ENCODE measurements at regions not wholly inside any gene's neighbourhood (a gene's known extent, or its start where the extent isn't known, plus 50 kb on each side); places are given as distances from the start of the nearest gene placed in this dataset.

- Mint-ChIP-seq H3K4me1 (no peaks in the 10 kb centered on the region), H3K36me3 (no peaks in the 10 kb centered on the region), H3K4me3 (no peak overlapping the region), H3K27ac (no peak overlapping the region), H3K27me3 (no peaks in the 10 kb centered on the region), H3K9me3 (peaks cover 0 to 3% (median 0%) of the 10 kb centered on the region in 7 donors)
- DNase-seq (no peak), ATAC-seq (ENCODE audit: low read depth in 2 of 2) (no peak)
- H3K4me1 ChIP-seq (ENCODE audit: control insufficient read depth, insufficient read depth, low read length, poor library complexity, severe bottlenecking), result no peaks in the 10 kb centered on the region
- H3K27me3 ChIP-seq (ENCODE audit: control insufficient read depth, insufficient read depth, low read length), result no peaks in the 10 kb centered on the region
- no peaks in the 10 kb centered on the region for H3K36me3 ChIP-seq (ENCODE audit: control insufficient read depth, insufficient read depth, low read length)
- H3K27ac ChIP-seq (ENCODE audit: insufficient read depth, low read length, poor library complexity, severe bottlenecking), result no peak overlapping the region
- no peak overlapping the region for H3K4me3 ChIP-seq (ENCODE audit: low read depth, low read length)
- no peaks in the 10 kb centered on the region for H3K9me3 ChIP-seq (ENCODE audit: control insufficient read depth in 2 of 2, low read length in 2 of 2)
Observed at GRCh38 chr9:85215416-85215815, 526.3 kb downstream of the AGTPBP1 start.

- ATAC-seq (ENCODE audit: low read depth in 2 of 2) (no peak), DNase-seq (no peak)
- Mint-ChIP-seq H3K4me1 (no peaks in the 10 kb centered on the region), H3K9me3 (peaks cover 0 to 3% (median 0%) of the 10 kb centered on the region in 7 donors), H3K27me3 (no peaks in the 10 kb centered on the region), H3K36me3 (no peaks in the 10 kb centered on the region), H3K4me3 (no peak overlapping the region), H3K27ac (no peak overlapping the region)
- Histone ChIP-seq H3K4me3 (ENCODE audit: low read depth, low read length) (no peak overlapping the region), H3K36me3 (ENCODE audit: control insufficient read depth, insufficient read depth, low read length) (no peaks in the 10 kb centered on the region), H3K9me3 (ENCODE audit: control insufficient read depth in 2 of 2, low read length in 2 of 2) (no peaks in the 10 kb centered on the region), H3K27me3 (ENCODE audit: control insufficient read depth, insufficient read depth, low read length) (no peaks in the 10 kb centered on the region), H3K4me1 (ENCODE audit: control insufficient read depth, insufficient read depth, low read length, poor library complexity, severe bottlenecking) (no peaks in the 10 kb centered on the region), H3K27ac (ENCODE audit: insufficient read depth, low read length, poor library complexity, severe bottlenecking) (no peak overlapping the region)
Observed at GRCh38 chr9:85213650-85214607, 527.8 kb downstream of the AGTPBP1 start.

GRCh38 chr9:85212887-85213286 is 528.9 kb downstream of the AGTPBP1 start:
- Mint-ChIP-seq H3K4me3 (no peak overlapping the region), H3K27ac (no peak overlapping the region), H3K4me1 (no peaks in the 10 kb centered on the region), H3K36me3 (no peaks in the 10 kb centered on the region), H3K9me3 (peaks cover 0 to 3% (median 0%) of the 10 kb centered on the region in 7 donors), H3K27me3 (no peaks in the 10 kb centered on the region)
- Histone ChIP-seq H3K4me1 (ENCODE audit: control insufficient read depth, insufficient read depth, low read length, poor library complexity, severe bottlenecking) (no peaks in the 10 kb centered on the region), H3K4me3 (ENCODE audit: low read depth, low read length) (no peak overlapping the region), H3K9me3 (ENCODE audit: control insufficient read depth in 2 of 2, low read length in 2 of 2) (no peaks in the 10 kb centered on the region), H3K36me3 (ENCODE audit: control insufficient read depth, insufficient read depth, low read length) (no peaks in the 10 kb centered on the region), H3K27me3 (ENCODE audit: control insufficient read depth, insufficient read depth, low read length) (no peaks in the 10 kb centered on the region), H3K27ac (ENCODE audit: insufficient read depth, low read length, poor library complexity, severe bottlenecking) (no peak overlapping the region)
- DNase-seq (no peak), ATAC-seq (ENCODE audit: low read depth in 2 of 2) (no peak)

GRCh38 chr9:85212209-85212608 is 529.5 kb downstream of the AGTPBP1 start:
- H3K27ac Mint-ChIP-seq, result no peak overlapping the region
- H3K36me3 ChIP-seq (ENCODE audit: control insufficient read depth, insufficient read depth, low read length), result no peaks in the 10 kb centered on the region
- no peaks in the 10 kb centered on the region for H3K27me3 Mint-ChIP-seq
- no peaks in the 10 kb centered on the region for H3K27me3 ChIP-seq (ENCODE audit: control insufficient read depth, insufficient read depth, low read length)
- no peaks in the 10 kb centered on the region for H3K4me1 ChIP-seq (ENCODE audit: control insufficient read depth, insufficient read depth, low read length, poor library complexity, severe bottlenecking)
- H3K4me3 Mint-ChIP-seq, result no peak overlapping the region
- H3K9me3 ChIP-seq (ENCODE audit: control insufficient read depth in 2 of 2, low read length in 2 of 2), result no peaks in the 10 kb centered on the region
- H3K4me1 Mint-ChIP-seq, result no peaks in the 10 kb centered on the region
- H3K4me3 ChIP-seq (ENCODE audit: low read depth, low read length), result no peak overlapping the region
- H3K27ac ChIP-seq (ENCODE audit: insufficient read depth, low read length, poor library complexity, severe bottlenecking), result no peak overlapping the region
- no peaks in the 10 kb centered on the region for H3K36me3 Mint-ChIP-seq
- no peak for ATAC-seq (ENCODE audit: low read depth in 2 of 2)
- no peaks in the 10 kb centered on the region for H3K9me3 Mint-ChIP-seq
- DNase-seq, result no peak

- H3K27ac Mint-ChIP-seq, result no peak overlapping the region
- no peaks in the 10 kb centered on the region for H3K4me1 Mint-ChIP-seq
- H3K9me3 Mint-ChIP-seq, result peaks cover 0 to 2% (median 0%) of the 10 kb centered on the region in 7 donors
- no peaks in the 10 kb centered on the region for H3K27me3 Mint-ChIP-seq
- Histone ChIP-seq H3K27ac (ENCODE audit: insufficient read depth, low read length, poor library complexity, severe bottlenecking) (no peak overlapping the region), H3K27me3 (ENCODE audit: control insufficient read depth, insufficient read depth, low read length) (no peaks in the 10 kb centered on the region), H3K4me3 (ENCODE audit: low read depth, low read length) (no peak overlapping the region), H3K9me3 (ENCODE audit: control insufficient read depth in 2 of 2, low read length in 2 of 2) (no peaks in the 10 kb centered on the region), H3K4me1 (ENCODE audit: control insufficient read depth, insufficient read depth, low read length, poor library complexity, severe bottlenecking) (no peaks in the 10 kb centered on the region), H3K36me3 (ENCODE audit: control insufficient read depth, insufficient read depth, low read length) (no peaks in the 10 kb centered on the region)
- no peak for DNase-seq
- no peak overlapping the region for H3K4me3 Mint-ChIP-seq
- ATAC-seq (ENCODE audit: low read depth in 2 of 2), result no peak
- H3K36me3 Mint-ChIP-seq, result no peaks in the 10 kb centered on the region
Observed at GRCh38 chr9:85208666-85209065, 533.1 kb downstream of the AGTPBP1 start.

- Histone ChIP-seq H3K4me1 (ENCODE audit: control insufficient read depth, insufficient read depth, low read length, poor library complexity, severe bottlenecking) (no peaks in the 10 kb centered on the region), H3K9me3 (ENCODE audit: control insufficient read depth in 2 of 2, low read length in 2 of 2) (no peaks in the 10 kb centered on the region), H3K36me3 (ENCODE audit: control insufficient read depth, insufficient read depth, low read length) (no peaks in the 10 kb centered on the region), H3K27me3 (ENCODE audit: control insufficient read depth, insufficient read depth, low read length) (no peaks in the 10 kb centered on the region), H3K4me3 (ENCODE audit: low read depth, low read length) (no peak overlapping the region), H3K27ac (ENCODE audit: insufficient read depth, low read length, poor library complexity, severe bottlenecking) (no peak overlapping the region)
- DNase-seq (no peak), ATAC-seq (ENCODE audit: low read depth in 2 of 2) (no peak)
- H3K27me3 Mint-ChIP-seq, result no peaks in the 10 kb centered on the region
- no peak overlapping the region for H3K4me3 Mint-ChIP-seq
- H3K36me3 Mint-ChIP-seq, result no peaks in the 10 kb centered on the region
- peaks cover 0 to 2% (median 0%) of the 10 kb centered on the region in 7 donors for H3K9me3 Mint-ChIP-seq
- H3K4me1 Mint-ChIP-seq, result no peaks in the 10 kb centered on the region
- H3K27ac Mint-ChIP-seq, result no peak overlapping the region
Observed at GRCh38 chr9:85204176-85204575, 534.6 kb downstream of the NTRK2 start.

GRCh38 chr9:85202596-85202995 is 533.1 kb downstream of the NTRK2 start:
- DNase-seq (no peak), ATAC-seq (ENCODE audit: low read depth in 2 of 2) (no peak)
- H3K27me3 Mint-ChIP-seq, result no peaks in the 10 kb centered on the region
- no peak overlapping the region for H3K4me3 Mint-ChIP-seq
- peaks cover 0 to 2% (median 0%) of the 10 kb centered on the region in 7 donors for H3K9me3 Mint-ChIP-seq
- Histone ChIP-seq H3K9me3 (ENCODE audit: control insufficient read depth in 2 of 2, low read length in 2 of 2) (no peaks in the 10 kb centered on the region), H3K36me3 (ENCODE audit: control insufficient read depth, insufficient read depth, low read length) (no peaks in the 10 kb centered on the region), H3K4me3 (ENCODE audit: low read depth, low read length) (no peak overlapping the region), H3K4me1 (ENCODE audit: control insufficient read depth, insufficient read depth, low read length, poor library complexity, severe bottlenecking) (no peaks in the 10 kb centered on the region), H3K27me3 (ENCODE audit: control insufficient read depth, insufficient read depth, low read length) (no peaks in the 10 kb centered on the region), H3K27ac (ENCODE audit: insufficient read depth, low read length, poor library complexity, severe bottlenecking) (no peak overlapping the region)
- no peaks in the 10 kb centered on the region for H3K36me3 Mint-ChIP-seq
- H3K4me1 Mint-ChIP-seq, result no peaks in the 10 kb centered on the region
- H3K27ac Mint-ChIP-seq, result no peak overlapping the region
